ENCODE measurements at regions not wholly inside any gene's neighbourhood (a gene's known extent, or its start where the extent isn't known, plus 50 kb on each side); places are given as distances from the start of the nearest gene placed in this dataset.
"Not testable (repeated sequence)": the region's sequence is repeated elsewhere in the genome, so short reads cannot be mapped to it uniquely, and the experiment has no call there.

- DNase-seq: no peak
Measured at GRCh38 chr10:130961506-130962239, 349.8 kb downstream of the TCERG1L start.

- DNase-seq: no peak
Measured at GRCh38 chr10:130962240-130963051, 349.1 kb downstream of the TCERG1L start.

DNA sequence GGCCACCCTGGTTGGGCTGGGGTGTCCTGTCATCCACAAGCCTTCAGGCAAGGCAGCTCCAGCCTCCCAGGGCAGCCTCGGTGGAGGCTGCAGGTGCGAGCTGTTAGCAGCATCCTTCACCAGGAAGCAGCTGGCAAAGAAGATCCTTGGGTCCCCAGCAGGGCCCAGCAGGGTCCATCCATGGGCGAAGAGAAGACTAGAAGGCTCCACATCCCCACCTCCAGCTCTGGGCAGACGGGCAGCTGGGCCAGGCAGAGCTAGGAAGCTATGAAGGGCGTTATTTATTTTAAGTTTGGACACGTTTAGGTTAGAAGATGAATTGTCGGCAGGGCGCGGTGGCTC is 348.5 kb downstream of the TCERG1L start:
- no peak for DNase-seq

DNA sequence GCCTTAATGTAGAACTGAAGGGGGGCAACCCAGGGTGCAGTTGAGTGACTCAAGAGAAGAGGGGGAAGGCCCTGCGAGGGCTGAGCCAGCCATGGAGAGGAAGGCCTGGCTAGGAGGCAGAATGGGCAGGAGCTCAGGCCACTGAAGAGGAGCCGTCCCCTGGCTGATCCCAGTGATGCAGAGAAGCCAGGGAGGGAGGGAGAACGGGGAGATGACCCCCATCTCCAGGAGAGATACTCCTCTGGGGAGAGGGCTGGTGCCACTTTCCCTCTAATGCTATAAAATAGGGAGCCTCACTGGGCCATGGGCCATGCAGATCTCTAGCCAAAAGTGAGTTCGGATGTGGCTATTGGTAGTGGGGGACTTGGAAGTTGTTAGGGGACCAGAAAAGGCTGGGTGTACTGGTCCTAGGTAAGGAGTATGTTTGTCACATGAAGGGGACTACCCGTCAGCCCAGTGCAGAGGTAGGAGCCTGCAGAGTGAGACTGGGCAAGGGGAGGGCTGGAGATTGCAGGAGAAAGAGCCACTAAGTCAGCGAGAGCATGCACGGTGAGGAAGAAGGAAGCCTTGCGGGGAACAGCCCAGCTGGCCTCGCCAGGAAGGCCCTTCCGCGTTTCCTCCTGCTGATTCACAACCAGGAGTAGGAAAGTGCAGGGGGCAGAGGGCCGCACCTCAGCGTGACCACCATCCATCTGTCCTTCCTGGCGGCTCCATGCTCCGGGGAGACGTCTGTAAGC is 347.6 kb downstream of the TCERG1L start:
- DNase-seq: no peak

DNA sequence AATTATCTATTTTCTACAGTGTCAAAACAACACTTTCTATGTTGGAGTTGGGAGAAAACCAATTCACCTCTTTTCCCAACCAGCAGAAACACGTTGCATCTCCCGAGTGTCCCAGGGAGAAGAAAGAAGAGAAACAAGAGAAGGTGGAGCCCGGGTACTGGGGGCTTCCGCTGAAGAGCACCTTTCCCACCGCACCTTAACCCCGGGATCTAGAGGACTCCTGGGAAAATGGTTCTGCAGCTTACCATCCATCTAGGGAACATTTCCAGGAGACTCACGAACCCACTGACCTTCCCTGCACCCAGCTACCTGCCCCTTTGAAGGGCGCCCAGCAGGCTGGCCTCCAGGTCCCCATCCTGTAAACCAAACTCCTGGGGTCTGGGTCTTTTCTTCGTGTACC is 346.8 kb downstream of the TCERG1L start:
- DNase-seq: no peak

DNA sequence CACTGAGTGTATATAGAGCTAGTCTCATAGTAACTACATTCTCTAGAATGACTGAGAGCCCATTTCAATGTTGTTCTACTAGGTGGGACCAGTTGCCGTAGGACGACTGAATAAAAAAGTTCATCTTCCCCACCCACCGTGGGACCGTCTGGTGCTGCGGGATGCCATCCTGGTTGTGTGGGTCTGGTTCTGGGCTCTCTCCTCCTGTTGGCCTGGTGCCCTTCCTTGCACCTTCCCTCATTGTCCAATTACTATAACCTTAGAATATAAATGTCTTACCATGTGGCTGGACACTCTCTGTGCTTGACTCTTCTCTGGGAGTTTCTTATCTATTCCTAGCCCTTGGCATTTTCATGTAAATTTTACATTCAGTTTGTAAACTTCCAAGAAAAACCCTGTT is 344.4 kb downstream of the TCERG1L start:
- DNase-seq: no peak

GRCh38 chr10:130967784-130968183 is 343.7 kb downstream of the TCERG1L start:
- DNase-seq: no peak

DNA sequence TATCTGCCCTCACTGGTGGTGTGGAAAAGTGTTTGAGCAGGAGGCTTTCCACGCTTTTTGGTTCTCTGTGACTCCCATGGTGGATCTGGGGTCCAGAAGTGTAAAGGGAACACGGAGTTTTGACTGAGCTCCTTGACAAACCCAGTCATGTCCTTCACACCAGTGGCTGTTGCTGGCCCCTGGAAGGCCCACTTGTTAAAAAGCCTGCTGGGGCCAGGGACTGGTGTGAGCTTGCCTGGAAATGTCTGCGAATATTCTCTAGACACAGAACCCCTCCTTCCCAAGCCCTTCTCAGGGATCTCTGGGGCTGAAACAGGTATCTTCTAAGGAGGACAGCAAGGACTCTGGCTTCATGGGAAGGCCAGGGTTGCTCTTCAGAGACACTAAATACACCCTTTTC is 343.0 kb downstream of the TCERG1L start:
- DNase-seq: no peak

GRCh38 chr10:130968964-130969363 is 342.6 kb downstream of the TCERG1L start:
- no peak for DNase-seq

DNA sequence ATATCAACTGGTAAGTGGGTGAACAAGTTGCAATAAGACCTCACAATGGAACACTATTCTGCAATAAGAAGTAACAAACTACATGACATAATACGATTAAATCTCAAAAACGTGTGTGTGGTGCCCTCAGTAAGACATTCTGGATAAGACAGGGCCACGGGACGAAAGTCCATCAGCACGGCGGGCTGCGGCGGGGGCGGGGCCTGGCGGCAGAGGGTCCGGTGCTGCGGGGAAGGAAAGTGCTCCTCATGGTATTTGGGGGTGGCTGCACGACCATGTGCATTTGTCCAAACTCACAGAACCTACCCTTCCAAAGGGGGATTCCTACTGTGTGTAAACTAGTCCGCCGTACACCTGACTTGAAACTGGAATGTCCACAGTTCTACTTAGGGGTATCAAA is 341.8 kb downstream of the TCERG1L start:
- no peak for DNase-seq

GRCh38 chr10:130970341-130971122 is 341.0 kb downstream of the TCERG1L start:
- no peak for DNase-seq

- no peak for DNase-seq
Measured at GRCh38 chr10:130971123-130971435, 340.4 kb downstream of the TCERG1L start.

GRCh38 chr10:130973127-130973839 is 338.2 kb downstream of the TCERG1L start:
- no peak for DNase-seq

DNA sequence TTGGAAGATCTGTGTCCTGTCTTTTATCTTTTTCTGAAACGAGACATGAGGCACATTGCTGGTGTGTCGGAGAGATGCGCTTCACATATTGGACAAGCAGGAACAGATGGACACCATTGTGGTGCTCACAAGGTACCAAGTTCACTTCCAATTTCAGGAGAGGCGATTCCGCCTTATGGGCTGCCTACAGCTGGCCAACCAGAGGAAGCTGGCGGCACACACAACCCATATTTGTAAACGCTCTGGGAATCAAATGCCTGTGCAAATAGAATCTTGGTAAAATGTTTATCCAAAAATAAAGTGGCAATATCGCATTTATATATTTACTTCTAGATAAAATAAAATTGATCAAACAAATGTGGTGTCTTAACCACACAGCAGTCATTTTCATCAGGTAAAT is 337.4 kb downstream of the TCERG1L start:
- DNase-seq: no peak

GRCh38 chr10:130975351-130975750 is 336.2 kb downstream of the TCERG1L start:
- not testable (repeated sequence) for DNase-seq

GRCh38 chr10:130982802-130983201 is 328.7 kb downstream of the TCERG1L start:
- no peak for DNase-seq

GRCh38 chr10:130983749-130984148 is 327.8 kb downstream of the TCERG1L start:
- no peak for DNase-seq

- no peak for DNase-seq
Measured at GRCh38 chr10:130984686-130985085, 326.8 kb downstream of the TCERG1L start.

DNA sequence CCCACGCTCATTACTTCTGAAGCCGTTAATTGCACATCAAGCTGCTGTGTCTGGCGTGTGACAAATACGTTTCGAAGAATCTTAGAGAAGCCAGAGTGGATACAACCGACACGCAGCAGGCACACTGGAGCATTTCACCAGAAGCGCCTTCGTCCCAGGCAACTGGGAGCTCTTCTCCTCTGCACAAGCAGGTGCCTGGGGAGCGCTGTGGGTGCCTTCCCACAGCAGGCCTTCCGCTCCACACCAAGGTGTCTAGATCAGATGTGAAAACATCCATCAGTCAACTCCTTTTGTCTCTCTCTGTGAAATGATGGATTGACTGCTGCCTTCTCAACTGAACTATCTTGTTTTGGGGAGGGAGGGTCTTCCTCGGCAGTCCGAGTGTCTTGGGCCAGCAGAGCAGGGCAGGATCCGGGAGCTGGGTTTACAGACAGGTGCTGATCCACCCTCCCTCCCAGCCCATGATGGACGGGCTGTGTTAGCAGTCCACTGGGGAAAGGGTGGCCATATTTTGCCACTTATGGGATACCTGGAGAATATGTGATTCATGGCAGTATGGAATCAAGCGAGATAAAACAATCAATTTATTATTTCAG is 326.3 kb downstream of the TCERG1L start:
- DNase-seq: no peak

GRCh38 chr10:130986846-130987245 is 324.7 kb downstream of the TCERG1L start:
- no peak for DNase-seq

DNA sequence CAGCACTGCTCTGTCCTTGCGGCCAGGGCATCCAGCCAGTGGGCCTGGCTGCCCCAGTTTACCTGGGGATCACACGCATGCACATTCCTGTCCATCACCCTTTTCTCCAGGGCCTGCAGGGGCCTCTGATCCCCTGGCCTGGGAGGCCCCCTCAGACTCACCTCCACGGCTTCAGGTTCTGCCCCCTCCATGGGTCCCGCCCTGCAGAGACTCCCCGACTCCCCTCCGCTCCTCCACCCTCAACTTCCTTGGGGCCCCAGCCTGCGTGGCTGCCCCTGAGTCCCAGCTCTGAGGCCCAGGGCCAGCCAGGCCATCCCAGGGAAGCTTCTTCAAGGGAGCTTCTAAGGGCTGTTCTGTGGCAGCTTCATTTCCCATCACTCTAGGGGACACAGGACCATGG is 324.1 kb downstream of the TCERG1L start:
- no peak for DNase-seq

DNA sequence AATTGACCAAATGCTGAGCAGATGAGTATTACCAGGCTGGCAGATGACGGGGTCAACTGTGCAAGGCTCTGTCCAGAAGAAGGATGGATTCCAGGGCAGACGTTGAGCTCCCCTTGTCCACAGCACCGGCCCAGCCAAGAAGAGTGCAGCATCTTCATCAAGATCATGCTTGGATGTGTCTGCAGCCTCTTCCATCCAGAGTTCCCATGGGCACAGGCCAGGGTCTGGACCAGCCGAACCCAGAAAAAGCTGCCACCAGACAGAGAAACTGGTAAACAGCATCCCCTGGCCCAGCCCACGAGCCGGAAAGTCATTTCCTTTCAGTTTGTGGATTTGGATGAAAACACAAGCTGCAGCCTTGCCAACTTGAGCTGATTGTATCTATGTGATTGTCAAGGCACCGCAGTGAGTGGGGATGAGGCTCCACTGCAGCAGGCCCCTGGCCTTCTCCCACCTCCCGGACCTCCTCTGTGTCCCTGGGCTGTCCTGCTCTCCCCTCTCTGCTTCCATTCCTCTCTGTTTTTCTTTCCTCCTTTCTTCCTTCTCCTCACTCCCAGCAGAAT is 321.8 kb downstream of the TCERG1L start:
- DNase-seq: no peak
